Retinal pigment epithelial cell (primary cell): ENCODE measurements at regions not wholly inside any gene's neighbourhood (a gene's known extent, or its start where the extent isn't known, plus 50 kb on each side); places are given as distances from the start of the nearest gene placed in this dataset.

Experiments used
- DNase-seq: peaks from one replicate; pipeline ENCODE4 v3.0.0-alpha.2; 2010; ENCODE audit warnings: low read depth
- H3K4me3 ChIP-seq: 2 replicates; pipeline ENCODE4 v1.5.1; 2011; ENCODE audit warnings: mild to moderate bottlenecking, low read length, control low read depth, moderate library complexity
- CTCF ChIP-seq: conservative IDR thresholded peaks from 2 replicates; pipeline ENCODE4 v1.5.1; 2011; ENCODE audit warnings: low read depth, low read length, control low read depth, inconsistent platforms

- H3K4me3 ChIP-seq = no peak overlapping the region
- no peak for DNase-seq
- no peak for TF ChIP-seq CTCF
These were observed 860.8 kb upstream of the DIAPH2 start for GRCh38 chrX:95823796-95824195.

GRCh38 chrX:95835223-95835622 lies 849.4 kb upstream of the DIAPH2 start:
- TF ChIP-seq CTCF = no peak
- DNase-seq = no peak
- no peak overlapping the region for H3K4me3 ChIP-seq

- no peak for TF ChIP-seq CTCF
- DNase-seq = no peak
- H3K4me3 ChIP-seq = no peak overlapping the region
These were observed 848.1 kb upstream of the DIAPH2 start for GRCh38 chrX:95836517-95836916.

- TF ChIP-seq CTCF = no peak
- H3K4me3 ChIP-seq = no peak overlapping the region
- no peak for DNase-seq
These were observed 842.8 kb upstream of the DIAPH2 start for GRCh38 chrX:95841863-95842262.

- H3K4me3 ChIP-seq = no peak overlapping the region
- no peak for TF ChIP-seq CTCF
- DNase-seq = no peak
These were observed 824.5 kb upstream of the DIAPH2 start for GRCh38 chrX:95860127-95860526.

GRCh38 chrX:95875661-95876060 lies 809.0 kb upstream of the DIAPH2 start:
- TF ChIP-seq CTCF = no peak
- H3K4me3 ChIP-seq = no peak overlapping the region
- DNase-seq = no peak

GRCh38 chrX:95878874-95879273 lies 805.8 kb upstream of the DIAPH2 start:
- no peak for DNase-seq
- no peak for TF ChIP-seq CTCF
- no peak overlapping the region for H3K4me3 ChIP-seq
